GM23338 (cell line): ENCODE measurements at regions not wholly inside any gene's neighbourhood (a gene's known extent, or its start where the extent isn't known, plus 50 kb on each side); places are given as distances from the start of the nearest gene placed in this dataset.

Experiments
- ATAC-seq: fragments of 200-7000 bp; cut with Tn5 transposase; 3 replicates; pipeline ENCODE4 v1.9.1; 2020
- DNase-seq: peaks from one replicate; pipeline ENCODE4 v3.0.0-alpha.2; 2015; ENCODE audit warnings: low spot score
- H2AFZ ChIP-seq: fragments of 200-600 bp; sonication (generic); 2 replicates; pipeline ENCODE4 v1.8.0; 2016; ENCODE audit warnings: antibody characterized with exemption, mild to moderate bottlenecking, moderate library complexity
- H3F3A ChIP-seq: fragments of 200-600 bp; sonication (generic); replicated peaks from 2 replicates; pipeline ENCODE4 v1.8.0; 2017; ENCODE audit warnings: antibody characterized with exemption, mixed run types, low read depth
- H3K27ac ChIP-seq: fragments of 200-600 bp; sonication (generic); 2 replicates; pipeline ENCODE4 v1.6.1; 2016; ENCODE audit warnings: low read depth
- H3K27me3 ChIP-seq: fragments of 200-600 bp; sonication (generic); 2 replicates; pipeline ENCODE4 v1.8.0; 2016; ENCODE audit warnings: mild to moderate bottlenecking, mixed run types, moderate library complexity; ENCODE audit not compliant: insufficient read depth
- H3K36me3 ChIP-seq: fragments of 200-600 bp; sonication (generic); 2 replicates; pipeline ENCODE4 v1.8.0; 2016; ENCODE audit warnings: mild to moderate bottlenecking; ENCODE audit not compliant: insufficient read depth
- H3K4me1 ChIP-seq: fragments of 200-600 bp; sonication (generic); 2 replicates; pipeline ENCODE4 v1.8.0; 2016; ENCODE audit warnings: mild to moderate bottlenecking, moderate library complexity; ENCODE audit not compliant: insufficient read depth
- H3K4me2 ChIP-seq: fragments of 200-600 bp; sonication (generic); 2 replicates; pipeline ENCODE4 v1.7.1; 2017; ENCODE audit warnings: mixed run types
- H3K4me3 ChIP-seq: fragments of 200-600 bp; sonication (generic); 2 replicates; pipeline ENCODE4 v1.6.1; 2016; ENCODE audit warnings: mixed run types
- H3K79me2 ChIP-seq: fragments of 200-600 bp; sonication (generic); replicated peaks from 2 replicates; pipeline ENCODE4 v1.8.0; 2017; ENCODE audit warnings: mild to moderate bottlenecking; ENCODE audit not compliant: insufficient read depth
- H3K9me2 ChIP-seq: fragments of 200-600 bp; sonication (generic); 2 replicates; pipeline ENCODE4 v1.8.0; 2017; ENCODE audit not compliant: insufficient read depth
- H4K20me1 ChIP-seq: fragments of 200-600 bp; sonication (generic); replicated peaks from 2 replicates; pipeline ENCODE4 v1.8.0; 2017; ENCODE audit warnings: mild to moderate bottlenecking; ENCODE audit not compliant: insufficient read depth
- H3K27ac Mint-ChIP-seq: 2 replicates; pipeline ENCODE4 v1.8.0; 2020; ENCODE audit warnings: inconsistent platforms, mild to moderate bottlenecking, moderate library complexity, mixed read lengths
- H3K27me3 Mint-ChIP-seq: 3 replicates; pipeline ENCODE4 v1.8.0; 2022; ENCODE audit warnings: low read depth, mild to moderate bottlenecking, moderate library complexity, mixed read lengths, inconsistent platforms; ENCODE audit not compliant: insufficient read depth, poor library complexity
- H3K36me3 Mint-ChIP-seq: 3 replicates; pipeline ENCODE4 v1.8.0; 2021; ENCODE audit warnings: low read depth, mild to moderate bottlenecking, inconsistent platforms, moderate library complexity, mixed read lengths
- H3K4me1 Mint-ChIP-seq: 3 replicates; pipeline ENCODE4 v1.8.0; 2020; ENCODE audit warnings: mild to moderate bottlenecking, inconsistent platforms, mixed read lengths
- H3K4me3 Mint-ChIP-seq: 3 replicates; pipeline ENCODE4 v1.8.0; 2021; ENCODE audit warnings: moderate library complexity, mild to moderate bottlenecking, inconsistent platforms, mixed read lengths
- H3K9me3 Mint-ChIP-seq: 3 replicates; pipeline ENCODE4 v1.8.0; 2020; ENCODE audit warnings: moderate library complexity, mild to moderate bottlenecking, inconsistent platforms, mixed read lengths
- CREB1 ChIP-seq: fragments of 250-450 bp; sonication (Bioruptor Pico); IDR thresholded peaks from 2 replicates; pipeline ENCODE4 v1.5.0; 2020; ENCODE audit warnings: low read depth, mild to moderate bottlenecking, moderate library complexity
- CTCF ChIP-seq, 2 experiments: fragments of 200-600 bp in 1 of 2; sonication (generic) in 1 of 2; conservative IDR thresholded peaks; 2 replicates each; pipeline versions ENCODE4 v1.5.1 to v1.6.1; 2016 to 2017; ENCODE audit warnings: antibody characterized with exemption in 2 of 2, low read depth in 2 of 2, mild to moderate bottlenecking in 2 of 2, moderate library complexity in 1 of 2
- ETS1 ChIP-seq: IDR thresholded peaks from 2 replicates; pipeline ENCODE4 v1.6.1; 2016; ENCODE audit warnings: antibody characterized with exemption
- JUNB ChIP-seq: IDR thresholded peaks from one replicate; pipeline ENCODE4 v1.6.1; 2016; ENCODE audit warnings: antibody characterized with exemption; ENCODE audit not compliant: unreplicated experiment
- NANOG ChIP-seq: IDR thresholded peaks from 2 replicates; pipeline ENCODE4 v1.6.1; 2016; ENCODE audit warnings: antibody characterized with exemption, borderline replicate concordance
- POLR2AphosphoS5 ChIP-seq: IDR thresholded peaks from 2 replicates; pipeline ENCODE4 v1.6.1; 2016; ENCODE audit warnings: antibody characterized with exemption, low read depth
- REST ChIP-seq: IDR thresholded peaks from one replicate; pipeline ENCODE4 v1.6.1; 2018; ENCODE audit warnings: antibody characterized with exemption; ENCODE audit not compliant: unreplicated experiment
- STAT1 ChIP-seq: IDR thresholded peaks from one replicate; pipeline ENCODE4 v1.6.1; 2016; ENCODE audit warnings: antibody characterized with exemption; ENCODE audit not compliant: unreplicated experiment
- ZNF114 ChIP-seq: fragments of 250-450 bp; sonication (Bioruptor Pico); IDR thresholded peaks from 2 replicates; pipeline ENCODE4 v1.5.0; 2020; ENCODE audit warnings: mild to moderate bottlenecking, moderate library complexity
- ZNF331 ChIP-seq: fragments of 250-450 bp; sonication (Bioruptor Pico); IDR thresholded peaks from 2 replicates; pipeline ENCODE4 v1.5.0; 2020; ENCODE audit warnings: low read depth, mild to moderate bottlenecking, moderate library complexity
- ZNF462 ChIP-seq: fragments of 250-450 bp; sonication (Bioruptor Pico); IDR thresholded peaks from 2 replicates; pipeline ENCODE4 v1.5.0; 2020; ENCODE audit warnings: mild to moderate bottlenecking, moderate library complexity

GRCh38 chr2:4188561-4188960 lies 485.2 kb downstream of the DCDC2C start (continued):
- TF ChIP-seq ZNF331, result no peak
- TF ChIP-seq CREB1 (CRISPR knock-in tag), result no peak
- no peak for TF ChIP-seq JUNB
- TF ChIP-seq CTCF (conservative IDR thresholded peaks at IDR 0.05; ENCODE audit: low read depth in 2 of 2), result no peak

GRCh38 chr2:4190548-4190947 lies 487.2 kb downstream of the DCDC2C start:
- no peaks in the 10 kb centered on the region for H3K9me2 ChIP-seq
- ATAC-seq (no peak), DNase-seq (no peak)
- peaks cover 93% of the 10 kb centered on the region for H3K9me3 Mint-ChIP-seq
- no peaks in the 10 kb centered on the region for H3K27me3 ChIP-seq
- H3K4me2 ChIP-seq, result no peak overlapping the region
- no peaks in the 10 kb centered on the region for H4K20me1 ChIP-seq
- no peaks in the 10 kb centered on the region for H3K4me1 ChIP-seq
- peaks cover 9% of the 10 kb centered on the region for H3K36me3 ChIP-seq
- H3K27ac Mint-ChIP-seq, result no peak overlapping the region
- no peak overlapping the region for H2AFZ ChIP-seq
- H3K79me2 ChIP-seq, result no peaks in the 10 kb centered on the region
- H3K4me1 Mint-ChIP-seq, result no peaks in the 10 kb centered on the region
- no peak overlapping the region for H3K4me3 Mint-ChIP-seq
- no peaks in the 10 kb centered on the region for H3F3A ChIP-seq
- peaks cover 7% of the 10 kb centered on the region for H3K27me3 Mint-ChIP-seq
- no peak overlapping the region for H3K4me3 ChIP-seq
- H3K36me3 Mint-ChIP-seq, result peaks cover 24% of the 10 kb centered on the region
- H3K27ac ChIP-seq, result no peak overlapping the region
- TF ChIP-seq POLR2AphosphoS5 (no peak), ZNF331 (no peak), ZNF114 (CRISPR knock-in tag) (no peak), CTCF (conservative IDR thresholded peaks at IDR 0.05; ENCODE audit: low read depth in 2 of 2) (no peak), CREB1 (CRISPR knock-in tag) (no peak), ZNF462 (CRISPR knock-in tag) (no peak), ETS1 (no peak), REST (no peak), STAT1 (no peak), NANOG (no peak)
